ENCODE measurements at regions not wholly inside any gene's neighbourhood (a gene's known extent, or its start where the extent isn't known, plus 50 kb on each side); places are given as distances from the start of the nearest gene placed in this dataset.

- no peak overlapping the region for H3K4me3 ChIP-seq
- TF ChIP-seq POLR2AphosphoS5 (IDR thresholded peaks at IDR 0.05) (no peak), CTCF (IDR thresholded peaks at IDR 0.05) (no peak), POLR2A (IDR thresholded peaks at IDR 0.05; ENCODE audit: low read depth) (no peak), EP300 (IDR thresholded peaks at IDR 0.05) (no peak)
- intact Hi-C loops (cut with DNase I) = no loop called here
- H3K9me3 ChIP-seq = no peaks in the 10 kb centered on the region
- no peaks in the 10 kb centered on the region for H3K4me1 ChIP-seq
- H3K27ac ChIP-seq (replicated peaks in 1 of 4) = no peak overlapping the region
- H3K36me3 ChIP-seq = no peaks in the 10 kb centered on the region
- H3K27me3 ChIP-seq = peaks cover 0 to under 1% (median 0%) of the 10 kb centered on the region in 4 donors
- no peak for DNase-seq (ENCODE audit: extremely low spot score)
- WGBS = 47% methylated on average over 3 of the region's 3 CpGs
Measured at GRCh38 chrX:22912616-22913015, 87.1 kb upstream of the DDX53 start.

- no peaks in the 10 kb centered on the region for H3K36me3 ChIP-seq
- H3K27me3 ChIP-seq = peaks cover 0 to under 1% (median 0%) of the 10 kb centered on the region in 4 donors
- no peak overlapping the region for H3K27ac ChIP-seq (replicated peaks in 1 of 4)
- H3K9me3 ChIP-seq = no peaks in the 10 kb centered on the region
- H3K4me1 ChIP-seq = peaks cover 0 to 3% (median 0%) of the 10 kb centered on the region in 4 donors
- no peak for TF ChIP-seq POLR2A (IDR thresholded peaks at IDR 0.05; ENCODE audit: low read depth)
- no peak for TF ChIP-seq CTCF (IDR thresholded peaks at IDR 0.05)
- no peak for TF ChIP-seq EP300 (IDR thresholded peaks at IDR 0.05)
- no peak for TF ChIP-seq POLR2AphosphoS5 (IDR thresholded peaks at IDR 0.05)
- 72% methylated on average over 5 of the region's 5 CpGs for WGBS
- H3K4me3 ChIP-seq = no peak overlapping the region
- DNase-seq (ENCODE audit: extremely low spot score) = no peak
- intact Hi-C loops (cut with DNase I) = no loop called here
Measured at GRCh38 chrX:22922961-22923360, 76.8 kb upstream of the DDX53 start.

GRCh38 chrX:22934640-22935039, 65.1 kb upstream of the DDX53 start:
- H3K9me3 ChIP-seq = no peaks in the 10 kb centered on the region
- no peaks in the 10 kb centered on the region for H3K36me3 ChIP-seq
- intact Hi-C loops (cut with DNase I) = no loop called here
- no peak overlapping the region for H3K27ac ChIP-seq (replicated peaks in 1 of 4)
- 84% methylated on average over 2 of the region's 2 CpGs for WGBS
- no peaks in the 10 kb centered on the region for H3K27me3 ChIP-seq
- no peaks in the 10 kb centered on the region for H3K4me1 ChIP-seq
- DNase-seq (ENCODE audit: extremely low spot score) = no peak
- H3K4me3 ChIP-seq = no peak overlapping the region
- TF ChIP-seq CTCF (IDR thresholded peaks at IDR 0.05) (no peak), POLR2AphosphoS5 (IDR thresholded peaks at IDR 0.05) (no peak), EP300 (IDR thresholded peaks at IDR 0.05) (no peak), POLR2A (IDR thresholded peaks at IDR 0.05; ENCODE audit: low read depth) (no peak)

GRCh38 chrX:22944945-22945344, 54.8 kb upstream of the DDX53 start:
- Histone ChIP-seq H3K9me3 (no peaks in the 10 kb centered on the region), H3K36me3 (no peaks in the 10 kb centered on the region), H3K27me3 (no peaks in the 10 kb centered on the region), H3K4me3 (no peak overlapping the region), H3K4me1 (no peaks in the 10 kb centered on the region), H3K27ac (replicated peaks in 1 of 4) (no peak overlapping the region)
- WGBS = 94% methylated on average over 1 of the region's 1 CpG
- no peak for DNase-seq (ENCODE audit: extremely low spot score)
- intact Hi-C loops (cut with DNase I) = no loop called here
- no peak for TF ChIP-seq POLR2AphosphoS5 (IDR thresholded peaks at IDR 0.05)
- no peak for TF ChIP-seq EP300 (IDR thresholded peaks at IDR 0.05)
- no peak for TF ChIP-seq CTCF (IDR thresholded peaks at IDR 0.05)
- TF ChIP-seq POLR2A (IDR thresholded peaks at IDR 0.05; ENCODE audit: low read depth) = no peak

Small RNA genes lying in the stretch of these regions (small RNA-seq; reads per million reads assigned to genes)
- 0 reads per million in 3 donors for gene RNU6-266P

Data from esophagus muscularis mucosa (tissue), 4 donors.